ENCODE measurements at regions not wholly inside any gene's neighbourhood (a gene's known extent, or its start where the extent isn't known, plus 50 kb on each side); places are given as distances from the start of the nearest gene placed in this dataset.

- no peak for DNase-seq (ENCODE audit: low spot score)
Measured at GRCh38 chr7:371119-371778, 81.3 kb downstream of the FOXL3 start.

- no peak for DNase-seq (ENCODE audit: low spot score)
Measured at GRCh38 chr7:371779-372545, 82.0 kb downstream of the FOXL3 start.

GRCh38 chr7:372546-372931 lies 82.6 kb downstream of the FOXL3 start:
- DNase-seq (ENCODE audit: low spot score) = peak; percentile 49

- DNase-seq (ENCODE audit: low spot score) = peak; percentile 52
Measured at GRCh38 chr7:372932-373791, 83.2 kb downstream of the FOXL3 start.

GRCh38 chr7:373818-374705 lies 84.1 kb downstream of the FOXL3 start:
- no peak for DNase-seq (ENCODE audit: low spot score)

- peak; percentile 54 for DNase-seq (ENCODE audit: low spot score)
Measured at GRCh38 chr7:374706-375311, 84.8 kb downstream of the FOXL3 start.

GRCh38 chr7:375321-375831 lies 85.4 kb downstream of the FOXL3 start:
- DNase-seq (ENCODE audit: low spot score) = peak; percentile 41

GRCh38 chr7:375901-376305 lies 85.9 kb downstream of the FOXL3 start:
- DNase-seq (ENCODE audit: low spot score) = no peak

GRCh38 chr7:376306-377079 lies 86.5 kb downstream of the FOXL3 start:
- peak; percentile 48 for DNase-seq (ENCODE audit: low spot score)

GRCh38 chr7:377080-378040 lies 87.4 kb downstream of the FOXL3 start:
- peak; percentile 53 for DNase-seq (ENCODE audit: low spot score)

- DNase-seq (ENCODE audit: low spot score) = peak; percentile 45
Measured at GRCh38 chr7:378041-378420, 88.1 kb downstream of the FOXL3 start.

GRCh38 chr7:378551-379455 lies 88.8 kb downstream of the FOXL3 start:
- peak; percentile 60 for DNase-seq (ENCODE audit: low spot score)

GRCh38 chr7:379456-380138 lies 89.6 kb downstream of the FOXL3 start:
- peak; percentile 71 for DNase-seq (ENCODE audit: low spot score)

GRCh38 chr7:380139-380485 lies 90.1 kb downstream of the FOXL3 start:
- peak; percentile 63 for DNase-seq (ENCODE audit: low spot score)

- peak; percentile 49 for DNase-seq (ENCODE audit: low spot score)
Measured at GRCh38 chr7:380711-381210, 90.8 kb downstream of the FOXL3 start.

GRCh38 chr7:381211-382042 lies 91.5 kb downstream of the FOXL3 start:
- peak; percentile 46 for DNase-seq (ENCODE audit: low spot score)

All from ecto neural progenitor cell (in vitro differentiated cells).